A549 (cell line): ENCODE measurements at regions not wholly inside any gene's neighbourhood (a gene's known extent, or its start where the extent isn't known, plus 50 kb on each side); places are given as distances from the start of the nearest gene placed in this dataset.

Experiments
- ATAC-seq, 2 experiments: fragments of 200-7000 bp in 1 of 2; fragments of >200 bp in 1 of 2; cut with Nextera tagmentation in 1 of 2; cut with Tn5 transposase in 1 of 2; 3 replicates each; pipeline versions ENCODE4 v1.8.0 to v1.9.1; 2018 to 2020; ENCODE audit warnings: mild to moderate bottlenecking in 1 of 2, moderate library complexity in 1 of 2
- CTCF ChIA-PET: fragments of 300-600 bp; sonication (Branson Sonifier 250); formaldehyde crosslinking; extraction: SDS; loops from one replicate; lab custom pipeline; 2021; ENCODE audit warnings: antibody characterized with exemption, inconsistent platforms; lab: Yijun Ruan, JAX
- POLR2A ChIA-PET: fragments of 350-600 bp; formaldehyde crosslinking; extraction: SDS; loops from one replicate; lab custom pipeline; 2021; ENCODE audit warnings: antibody characterized with exemption, inconsistent platforms; lab: Yijun Ruan, JAX
- DNase-seq, 2 experiments: peaks; one replicate each; pipeline versions ENCODE4 v3.0.0 to v3.0.0-alpha.2; 2011 to 2016; ENCODE audit warnings: low read depth in 1 of 2, low spot score in 1 of 2
- FAIRE-seq: peaks from 2 replicates; lab custom pipeline; 2011; peaks lifted over from hg19 to GRCh38; lab: Jason Lieb, UNC
- H3K27ac ChIP-seq, 2 experiments: fragments of >200 bp; sonication (Bioruptor Twin); formaldehyde crosslinking; 3 replicates each; pipeline ENCODE4 v1.5.1; 2016 to 2017
- H3K4me1 ChIP-seq: fragments of >200 bp; sonication (Bioruptor Twin); formaldehyde crosslinking; 3 replicates; pipeline ENCODE4 v1.6.1; 2016
- H3K4me2 ChIP-seq: fragments of >200 bp; sonication (Bioruptor Twin); formaldehyde crosslinking; 3 replicates; pipeline ENCODE4 v1.6.1; 2016
- H3K4me3 ChIP-seq: fragments of >200 bp; sonication (Bioruptor Twin); formaldehyde crosslinking; 3 replicates; pipeline ENCODE4 v1.5.1; 2016
- H3K9me3 ChIP-seq: fragments of >200 bp; sonication (Bioruptor Twin); formaldehyde crosslinking; 3 replicates; pipeline ENCODE4 v1.6.1; 2016
- ATOH8 ChIP-seq: fragments of 250-450 bp; sonication (Bioruptor Pico); IDR thresholded peaks from 2 replicates; pipeline ENCODE4 v1.5.0; 2020; ENCODE audit warnings: low read depth, mild to moderate bottlenecking, moderate library complexity
- BCL3 ChIP-seq: fragments of >200 bp; sonication (Bioruptor Twin); formaldehyde crosslinking; IDR thresholded peaks from 3 replicates; pipeline ENCODE4 v1.6.1; 2016
- CBX8 ChIP-seq: fragments of 200-600 bp; sonication (generic); IDR thresholded peaks from 2 replicates; pipeline ENCODE4 v1.6.1; 2016
- CEBPB ChIP-seq, 2 experiments: fragments of >200 bp in 1 of 2; sonication (Bioruptor Twin) in 1 of 2; formaldehyde crosslinking in 1 of 2; IDR thresholded peaks; 2 replicates each; pipeline ENCODE4 v1.6.1; 2012 to 2016
- CHD2 ChIP-seq: fragments of 150-350 bp; IDR thresholded peaks from 2 replicates; pipeline ENCODE4 v1.6.1; 2014; ENCODE audit warnings: low read length; ENCODE audit not compliant: partially characterized antibody
- CTCF ChIP-seq: fragments of >200 bp; sonication (Bioruptor Twin); formaldehyde crosslinking; IDR thresholded peaks from 3 replicates; pipeline ENCODE4 v1.5.1; 2016
- ELK1 ChIP-seq: fragments of 150-350 bp; IDR thresholded peaks from 2 replicates; pipeline ENCODE4 v1.6.1; 2014; ENCODE audit warnings: low read depth, mild to moderate bottlenecking, low read length
- ESRRA ChIP-seq: fragments of 150-350 bp; IDR thresholded peaks from 2 replicates; pipeline ENCODE4 v1.6.1; 2014; ENCODE audit warnings: mild to moderate bottlenecking, low read length, borderline replicate concordance
- FOSB ChIP-seq: fragments of 250-450 bp; sonication (Bioruptor Pico); IDR thresholded peaks from 2 replicates; pipeline ENCODE4 v1.5.0; 2020; ENCODE audit warnings: mild to moderate bottlenecking, moderate library complexity
- FOXS1 ChIP-seq: fragments of 250-450 bp; sonication (Bioruptor Pico); IDR thresholded peaks from 2 replicates; pipeline ENCODE4 v1.5.0; 2020; ENCODE audit warnings: mild to moderate bottlenecking, moderate library complexity
- HDAC2 ChIP-seq: fragments of 200-600 bp; sonication (generic); IDR thresholded peaks from 2 replicates; pipeline ENCODE4 v1.6.1; 2016
- HOXA7 ChIP-seq: fragments of 250-450 bp; sonication (Bioruptor Pico); IDR thresholded peaks from 2 replicates; pipeline ENCODE4 v1.5.0; 2020; ENCODE audit warnings: mild to moderate bottlenecking, moderate library complexity
- MAFK ChIP-seq: fragments of 450-650 bp; IDR thresholded peaks from 2 replicates; pipeline ENCODE4 v1.6.1; 2014; ENCODE audit not compliant: partially characterized antibody
- NFE2L2 ChIP-seq: fragments of 150-350 bp; conservative IDR thresholded peaks from 2 replicates; pipeline ENCODE4 v1.6.1; 2014; ENCODE audit warnings: low read length
- NR3C1 ChIP-seq: fragments of >200 bp; sonication (Bioruptor Twin); formaldehyde crosslinking; IDR thresholded peaks from 3 replicates; pipeline ENCODE4 v1.6.1; 2017
- PBX3 ChIP-seq: IDR thresholded peaks from 2 replicates; pipeline ENCODE4 v1.6.1; 2012
- PHF8 ChIP-seq: fragments of 200-600 bp; sonication (generic); IDR thresholded peaks from 2 replicates; pipeline ENCODE4 v1.6.1; 2016; ENCODE audit warnings: low read depth, mild to moderate bottlenecking, antibody characterized with exemption, moderate library complexity, borderline replicate concordance
- POLR2A ChIP-seq: IDR thresholded peaks from 2 replicates; pipeline ENCODE4 v1.6.1; 2012; ENCODE audit warnings: mild to moderate bottlenecking, low read length
- RAD21 ChIP-seq, 2 experiments: fragments of >200 bp in 1 of 2; sonication (Bioruptor Twin) in 1 of 2; formaldehyde crosslinking in 1 of 2; IDR thresholded peaks in 1 of 2; conservative IDR thresholded peaks in 1 of 2; 2 replicates in 1 of 2; 3 replicates in 1 of 2; pipeline ENCODE4 v1.6.1; 2012 to 2018; ENCODE audit warnings: inconsistent platforms in 1 of 2
- RCOR1 ChIP-seq: fragments of 150-350 bp; IDR thresholded peaks from 2 replicates; pipeline ENCODE4 v1.6.1; 2014; ENCODE audit warnings: antibody characterized with exemption, low read length, low read depth
- RFX5 ChIP-seq: fragments of 450-650 bp; IDR thresholded peaks from 2 replicates; pipeline ENCODE4 v1.7.1; 2014; ENCODE audit warnings: antibody characterized with exemption, mild to moderate bottlenecking, moderate library complexity
- RNF2 ChIP-seq: fragments of 200-600 bp; sonication (generic); IDR thresholded peaks from 2 replicates; pipeline ENCODE4 v1.6.1; 2016; ENCODE audit warnings: low read depth, mild to moderate bottlenecking, antibody characterized with exemption, moderate library complexity, borderline replicate concordance
- TFCP2L1 ChIP-seq: fragments of 250-450 bp; sonication (Bioruptor Pico); IDR thresholded peaks from 2 replicates; pipeline ENCODE4 v1.5.0; 2021; ENCODE audit warnings: mild to moderate bottlenecking
- TP53 ChIP-seq: fragments of 250-450 bp; sonication (Bioruptor Pico); IDR thresholded peaks from 2 replicates; pipeline ENCODE4 v1.5.0; 2021; ENCODE audit warnings: mild to moderate bottlenecking, moderate library complexity
- ZC3H11A ChIP-seq: fragments of 450-650 bp; IDR thresholded peaks from 2 replicates; pipeline ENCODE4 v1.6.1; 2014; ENCODE audit warnings: antibody characterized with exemption, mild to moderate bottlenecking
- ZFP36 ChIP-seq: fragments of 450-650 bp; IDR thresholded peaks from 2 replicates; pipeline ENCODE4 v1.6.1; 2014; ENCODE audit warnings: borderline replicate concordance; ENCODE audit not compliant: partially characterized antibody
- ZNF302 ChIP-seq: fragments of 250-450 bp; sonication (Bioruptor Pico); IDR thresholded peaks from 2 replicates; pipeline ENCODE4 v1.9.0; 2021; ENCODE audit warnings: inconsistent platforms, mild to moderate bottlenecking, moderate library complexity
- WGBS: methylation state at CpG from one replicate; pipeline ENCODE4 v1.1.6; 2017; ENCODE audit errors: missing lambda C conversion rate; 5-methylcytosine and 5-hydroxymethylcytosine counted together
- TF ChIP-seq, protein P1 (sequence below): fragments of >200 bp; sonication (Bioruptor Twin); formaldehyde crosslinking; IDR thresholded peaks from 2 replicates; pipeline ENCODE4 v1.6.1; 2016

DNA sequence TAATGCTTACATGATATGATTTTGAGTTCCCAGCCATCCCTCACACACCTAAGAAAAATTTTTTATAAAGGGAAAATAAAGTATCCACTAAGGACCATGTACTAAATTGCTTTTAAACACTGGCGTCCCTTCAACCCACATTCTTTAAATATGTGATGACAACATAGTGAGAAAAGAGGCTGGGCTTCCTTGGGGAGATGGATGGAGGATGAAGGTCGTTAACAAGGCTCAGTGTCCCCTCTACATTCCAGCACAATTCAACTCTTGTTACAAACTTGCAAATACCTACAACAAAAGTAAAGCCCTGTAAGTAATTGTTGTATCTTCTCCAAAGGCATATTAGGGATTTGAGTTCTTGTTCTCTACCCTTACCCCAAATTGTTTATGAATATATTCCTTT is 87.2 kb upstream of the SLC4A7 start:
- ChIA-PET POLR2A (no interaction called here), CTCF (no interaction called here)
- H3K9me3 ChIP-seq = no peaks in the 10 kb centered on the region
- peaks cover 21% of the 10 kb centered on the region for H3K4me1 ChIP-seq
- TF ChIP-seq, protein P1, sequence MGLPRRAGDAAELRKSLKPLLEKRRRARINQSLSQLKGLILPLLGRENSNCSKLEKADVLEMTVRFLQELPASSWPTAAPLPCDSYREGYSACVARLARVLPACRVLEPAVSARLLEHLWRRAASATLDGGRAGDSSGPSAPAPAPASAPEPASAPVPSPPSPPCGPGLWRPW = no peak
- no peak for TF ChIP-seq NFE2L2
- no peak for TF ChIP-seq RNF2
- TF ChIP-seq NR3C1 = no peak
- TF ChIP-seq ZC3H11A = no peak
- no peak for TF ChIP-seq ESRRA
- TF ChIP-seq PHF8 = no peak
- no peak for TF ChIP-seq MAFK
- no peak for TF ChIP-seq HOXA7
- no peak for TF ChIP-seq CHD2
- TF ChIP-seq FOSB = no peak
- TF ChIP-seq HDAC2 = no peak
- no peak for TF ChIP-seq POLR2A
- TF ChIP-seq TP53 (CRISPR knock-in tag) = no peak
- no peak for TF ChIP-seq ELK1
- TF ChIP-seq ATOH8 (CRISPR knock-in tag) = no peak
- no peak for TF ChIP-seq BCL3
- no peak for TF ChIP-seq TFCP2L1 (CRISPR knock-in tag)
- no peak for DNase-seq
- H3K4me3 ChIP-seq = no peak overlapping the region
- WGBS = 61% methylated on average over 2 of the region's 2 CpGs
- no peak for ATAC-seq
- H3K27ac ChIP-seq = no peak overlapping the region; a peak in 1 of 6 replicates
- FAIRE-seq = no peak
- no peak overlapping the region for H3K4me2 ChIP-seq

DNA sequence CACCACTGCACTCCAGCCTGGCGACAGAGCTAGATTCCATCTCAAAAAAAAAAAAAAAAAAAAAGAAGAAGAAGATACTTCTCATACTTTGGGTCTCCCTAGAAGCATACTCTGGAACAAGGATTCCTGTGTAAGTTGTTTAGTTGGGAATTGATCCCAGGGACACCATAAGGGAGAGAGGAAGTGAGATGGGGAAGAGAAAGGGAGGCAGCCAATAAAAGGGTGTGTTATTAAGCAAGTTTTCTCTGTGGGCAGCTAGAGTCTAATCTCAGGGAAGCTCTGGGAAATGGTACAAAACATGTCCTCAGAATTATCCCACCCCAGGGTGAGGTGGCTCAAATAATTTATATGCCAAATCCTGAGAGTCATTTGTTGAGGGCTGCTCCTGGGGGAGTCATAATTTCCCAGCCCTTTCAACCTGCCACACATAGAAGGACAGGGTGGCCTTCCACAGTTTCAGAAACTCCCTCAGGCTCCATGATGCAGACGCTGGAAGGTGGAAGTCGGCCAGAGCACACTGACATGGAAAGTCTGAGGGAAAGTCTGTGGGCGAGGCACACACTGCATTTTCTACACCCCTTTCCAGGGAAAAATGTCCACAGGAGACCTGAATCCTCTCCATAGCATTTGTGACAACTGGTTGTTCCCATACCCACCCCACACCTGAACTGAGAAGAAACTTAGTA is 86.4 kb upstream of the SLC4A7 start:
- Histone ChIP-seq H3K4me1 (peaks cover 21% of the 10 kb centered on the region), H3K4me2 (no peak overlapping the region), H3K9me3 (no peaks in the 10 kb centered on the region), H3K27ac (peak overlapping the region in 1 of 2 experiments; percentile 50; a peak in 3 of 6 replicates), H3K4me3 (no peak overlapping the region)
- ChIA-PET CTCF (interaction anchor here (0.6 kb wide), 1 partner anchor 34 kb away, joined by 3 read pairs; no protein-coding TSS in a partner anchor), POLR2A (no interaction called here)
- ATAC-seq (no peak; a peak in 2 of 6 replicates), FAIRE-seq (no peak), DNase-seq (no peak)
- TF ChIP-seq PHF8 (no peak), NFE2L2 (no peak), ZFP36 (no peak), PBX3 (no peak)
- WGBS = 75% methylated on average over 4 of the region's 4 CpGs

- Histone ChIP-seq H3K9me3 (no peaks in the 10 kb centered on the region), H3K4me3 (no peak overlapping the region), H3K27ac (peak overlapping the region; percentile 15 to 68; a peak in 5 of 6 replicates), H3K4me2 (peak overlapping the region; percentile 43), H3K4me1 (peaks cover 14% of the 10 kb centered on the region)
- DNase-seq (no peak), ATAC-seq (peak; percentile 39 to 69; a peak in 4 of 6 replicates), FAIRE-seq (no peak)
- CTCF ChIA-PET = interaction anchor here (0.6 to 1.6 kb wide), 4 partner anchors 12 to 210 kb away, joined by 3 to 5 read pairs (median 3); no protein-coding TSS in a partner anchor
- POLR2A ChIA-PET = no interaction called here
- WGBS = 55% methylated on average over 5 of the region's 5 CpGs
- no peak for TF ChIP-seq HOXA7
- TF ChIP-seq RFX5 = no peak
- no peak for TF ChIP-seq RCOR1
- TF ChIP-seq CBX8 = no peak
- no peak for TF ChIP-seq CEBPB (IDR thresholded peaks at IDR 0.05)
- no peak for TF ChIP-seq ZNF302 (CRISPR knock-in tag)
- no peak for TF ChIP-seq FOXS1 (CRISPR knock-in tag)
- no peak for TF ChIP-seq CTCF
- TF ChIP-seq BCL3 = no peak
- TF ChIP-seq RAD21 (conservative IDR thresholded peaks at IDR 0.05 in 1 of 2, IDR thresholded peaks at IDR 0.05 in 1 of 2) = no peak
These were observed 84.2 kb upstream of the SLC4A7 start for GRCh38 chr3:27568393-27568792.
